ENCODE measurements at regions not wholly inside any gene's neighbourhood (a gene's known extent, or its start where the extent isn't known, plus 50 kb on each side); places are given as distances from the start of the nearest gene placed in this dataset.

DNA sequence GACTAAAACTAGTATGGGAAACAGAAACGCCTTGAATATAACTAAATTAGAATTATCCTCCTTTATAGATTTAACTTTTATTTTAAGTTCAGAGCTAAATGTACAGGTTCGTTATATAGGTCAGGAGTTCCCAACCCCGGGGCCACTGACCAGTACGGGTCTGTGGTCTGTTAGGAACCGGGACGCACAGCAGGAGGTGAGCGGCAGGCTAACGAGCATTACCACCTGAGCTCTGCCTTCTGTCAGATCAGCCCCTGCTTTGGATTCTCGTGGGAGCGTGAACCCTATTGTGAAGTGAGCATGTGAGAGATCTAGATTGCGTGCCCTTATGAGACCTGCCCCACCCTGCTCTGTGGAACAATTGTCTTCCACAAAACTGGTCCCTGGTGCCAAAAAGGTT lies 51.0 kb downstream of the FAT4 start:
- Histone ChIP-seq H3K27me3 (ENCODE audit: insufficient read depth, poor library complexity, severe bottlenecking) (no peaks in the 10 kb centered on the region), H3K4me3 (replicated peaks; ENCODE audit: insufficient read depth, low read length) (no peak overlapping the region), H3K27ac (replicated peaks) (no peak overlapping the region)
- TF ChIP-seq REST (IDR thresholded peaks at IDR 0.05; ENCODE audit: insufficient replicate concordance, low read depth) (no peak), POLR2AphosphoS5 (IDR thresholded peaks at IDR 0.05; ENCODE audit: low read depth) (no peak), GABPA (IDR thresholded peaks at IDR 0.05; ENCODE audit: low read depth) (no peak), CTCF (IDR thresholded peaks at IDR 0.05; ENCODE audit: insufficient read depth, low read length) (no peak), SPI1 (IDR thresholded peaks at IDR 0.05; ENCODE audit: borderline replicate concordance, low read depth) (no peak)
- no peak for DNase-seq (ENCODE audit: low read depth in 1 of 2, low spot score in 1 of 2)

DNA sequence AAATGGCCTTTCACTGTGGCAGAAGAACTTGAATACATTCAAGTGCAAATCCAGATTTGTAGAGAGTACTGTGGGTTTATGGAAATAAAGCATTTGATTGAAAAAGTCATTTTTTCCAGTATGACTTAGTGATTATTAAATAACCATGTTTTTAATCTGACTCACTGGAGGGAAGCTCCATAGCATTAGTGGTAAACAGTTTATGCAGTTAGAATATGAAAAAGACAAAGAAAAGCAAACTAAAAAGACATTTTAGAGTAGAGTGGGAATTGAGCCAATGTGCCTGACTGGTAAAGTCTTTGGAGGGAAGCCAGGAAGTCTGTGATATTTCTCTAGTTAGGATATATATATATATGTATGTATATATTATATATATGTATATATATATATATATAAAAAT lies 53.4 kb downstream of the FAT4 start:
- H3K4me3 ChIP-seq (replicated peaks; ENCODE audit: insufficient read depth, low read length) = no peak overlapping the region
- H3K27me3 ChIP-seq (ENCODE audit: insufficient read depth, poor library complexity, severe bottlenecking) = no peaks in the 10 kb centered on the region
- no peak for DNase-seq (ENCODE audit: low read depth in 1 of 2, low spot score in 1 of 2)
- no peak for TF ChIP-seq SPI1 (IDR thresholded peaks at IDR 0.05; ENCODE audit: borderline replicate concordance, low read depth)
- TF ChIP-seq GABPA (IDR thresholded peaks at IDR 0.05; ENCODE audit: low read depth) = no peak
- TF ChIP-seq REST (IDR thresholded peaks at IDR 0.05; ENCODE audit: insufficient replicate concordance, low read depth) = no peak
- TF ChIP-seq POLR2AphosphoS5 (IDR thresholded peaks at IDR 0.05; ENCODE audit: low read depth) = no peak
- no peak for TF ChIP-seq CTCF (IDR thresholded peaks at IDR 0.05; ENCODE audit: insufficient read depth, low read length)
- H3K27ac ChIP-seq (replicated peaks) = no peak overlapping the region

- Histone ChIP-seq H3K4me3 (replicated peaks; ENCODE audit: insufficient read depth, low read length) (no peak overlapping the region), H3K27me3 (ENCODE audit: insufficient read depth, poor library complexity, severe bottlenecking) (no peaks in the 10 kb centered on the region), H3K27ac (replicated peaks) (no peak overlapping the region)
- TF ChIP-seq CTCF (IDR thresholded peaks at IDR 0.05; ENCODE audit: insufficient read depth, low read length) = no peak
- no peak for DNase-seq (ENCODE audit: low read depth in 1 of 2, low spot score in 1 of 2)
Observed at GRCh38 chr4:125368671-125369081, 53.9 kb downstream of the FAT4 start.

DNA sequence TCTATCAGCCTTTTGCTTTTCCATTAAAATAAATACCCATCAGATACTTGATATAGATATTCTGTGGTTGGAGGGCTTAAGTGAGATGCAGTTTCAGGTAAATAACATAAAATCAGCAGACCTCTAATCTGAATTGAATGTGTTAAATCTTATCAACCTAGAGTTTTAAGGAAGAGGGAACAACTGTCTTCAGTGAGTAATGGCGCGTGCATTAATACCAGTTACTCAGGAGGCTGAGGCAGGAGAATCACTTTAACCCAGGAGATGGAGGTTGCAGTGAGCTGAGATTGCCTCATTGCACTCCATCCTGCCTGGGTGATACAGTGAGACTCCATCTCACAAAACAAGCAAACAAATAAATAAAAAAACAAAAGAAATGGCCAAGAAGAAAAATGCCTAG lies 54.3 kb downstream of the FAT4 start:
- H3K27me3 ChIP-seq (ENCODE audit: insufficient read depth, poor library complexity, severe bottlenecking) = no peaks in the 10 kb centered on the region
- TF ChIP-seq POLR2AphosphoS5 (IDR thresholded peaks at IDR 0.05; ENCODE audit: low read depth) = no peak
- TF ChIP-seq GABPA (IDR thresholded peaks at IDR 0.05; ENCODE audit: low read depth) = no peak
- no peak for TF ChIP-seq REST (IDR thresholded peaks at IDR 0.05; ENCODE audit: insufficient replicate concordance, low read depth)
- TF ChIP-seq CTCF (IDR thresholded peaks at IDR 0.05; ENCODE audit: insufficient read depth, low read length) = no peak
- TF ChIP-seq SPI1 (IDR thresholded peaks at IDR 0.05; ENCODE audit: borderline replicate concordance, low read depth) = no peak
- no peak overlapping the region for H3K27ac ChIP-seq (replicated peaks)
- H3K4me3 ChIP-seq (replicated peaks; ENCODE audit: insufficient read depth, low read length) = no peak overlapping the region
- no peak for DNase-seq (ENCODE audit: low read depth in 1 of 2, low spot score in 1 of 2)

All from HL-60 (cell line).